ENCODE measurements at regions not wholly inside any gene's neighbourhood (a gene's known extent, or its start where the extent isn't known, plus 50 kb on each side); places are given as distances from the start of the nearest gene placed in this dataset.
"Not testable (repeated sequence)": the region's sequence is repeated elsewhere in the genome, so short reads cannot be mapped to it uniquely, and the experiment has no call there.

- H3K27me3 ChIP-seq = no peaks in the 10 kb centered on the region
- TF ChIP-seq EP300 (IDR thresholded peaks at IDR 0.05) (no peak), POLR2AphosphoS5 (IDR thresholded peaks at IDR 0.05) (no peak), POLR2A (IDR thresholded peaks at IDR 0.05) (no peak), CTCF (IDR thresholded peaks at IDR 0.05) (no peak)
- H3K9me3 ChIP-seq = no peaks in the 10 kb centered on the region
- H3K27ac ChIP-seq = no peak overlapping the region
- H3K36me3 ChIP-seq = no peaks in the 10 kb centered on the region
- H3K4me3 ChIP-seq = no peak overlapping the region
- no peak for ATAC-seq (ENCODE audit: low FRiP score in 2 of 2)
- no peaks in the 10 kb centered on the region for H3K4me1 ChIP-seq
- WGBS, 2 donors = 85 to 92% methylated on average over 2 of the region's 2 CpGs
- no peak for DNase-seq
These were observed 57.4 kb upstream of the NKD1 start for GRCh38 chr16:50490828-50491227.

GRCh38 chr16:50489182-50489581 is 59.0 kb upstream of the NKD1 start:
- DNase-seq (no peak), ATAC-seq (ENCODE audit: low FRiP score in 2 of 2) (no peak)
- TF ChIP-seq CTCF (IDR thresholded peaks at IDR 0.05) = no peak
- no peak for TF ChIP-seq POLR2A (IDR thresholded peaks at IDR 0.05)
- TF ChIP-seq POLR2AphosphoS5 (IDR thresholded peaks at IDR 0.05) = no peak
- TF ChIP-seq EP300 (IDR thresholded peaks at IDR 0.05) = no peak
- H3K9me3 ChIP-seq = peaks cover 0 to 6% (median 3%) of the 10 kb centered on the region in 4 donors
- H3K36me3 ChIP-seq = no peaks in the 10 kb centered on the region
- H3K4me1 ChIP-seq = no peaks in the 10 kb centered on the region
- H3K27ac ChIP-seq = no peak overlapping the region
- H3K27me3 ChIP-seq = no peaks in the 10 kb centered on the region
- H3K4me3 ChIP-seq = no peak overlapping the region
- 77 to 94% methylated on average over 3 of the region's 3 CpGs for WGBS, 2 donors

DNA sequence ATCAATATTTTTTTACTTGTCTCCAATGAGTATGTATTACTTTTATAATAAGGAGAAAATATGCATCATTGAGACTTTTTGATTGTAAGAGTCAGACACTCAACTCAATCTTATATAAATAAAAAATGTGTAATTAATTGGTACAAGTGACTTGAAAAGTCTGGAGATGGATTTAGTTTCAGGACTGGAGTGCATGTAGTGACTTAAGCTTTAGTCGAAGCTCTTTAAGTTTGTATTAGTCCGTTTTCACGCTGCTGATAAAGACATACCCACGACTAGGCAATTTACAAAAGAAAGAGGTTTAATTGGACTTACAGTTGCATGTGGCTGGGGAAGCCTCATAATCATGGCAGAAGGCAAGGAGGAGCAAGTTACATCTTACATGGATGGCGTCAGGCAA is 60.7 kb upstream of the NKD1 start:
- ATAC-seq (ENCODE audit: low FRiP score in 2 of 2) = no peak
- no peak for TF ChIP-seq POLR2AphosphoS5 (IDR thresholded peaks at IDR 0.05)
- TF ChIP-seq EP300 (IDR thresholded peaks at IDR 0.05) = no peak
- TF ChIP-seq POLR2A (IDR thresholded peaks at IDR 0.05) = no peak
- no peak for TF ChIP-seq CTCF (IDR thresholded peaks at IDR 0.05)
- no peak overlapping the region for H3K4me3 ChIP-seq
- 70 to 78% methylated on average over 5 of the region's 5 CpGs for WGBS, 2 donors
- peaks cover 0 to 6% (median 3%) of the 10 kb centered on the region in 4 donors for H3K9me3 ChIP-seq
- no peaks in the 10 kb centered on the region for H3K27me3 ChIP-seq
- no peaks in the 10 kb centered on the region for H3K4me1 ChIP-seq
- no peaks in the 10 kb centered on the region for H3K36me3 ChIP-seq
- H3K27ac ChIP-seq = no peak overlapping the region
- DNase-seq = no peak

DNA sequence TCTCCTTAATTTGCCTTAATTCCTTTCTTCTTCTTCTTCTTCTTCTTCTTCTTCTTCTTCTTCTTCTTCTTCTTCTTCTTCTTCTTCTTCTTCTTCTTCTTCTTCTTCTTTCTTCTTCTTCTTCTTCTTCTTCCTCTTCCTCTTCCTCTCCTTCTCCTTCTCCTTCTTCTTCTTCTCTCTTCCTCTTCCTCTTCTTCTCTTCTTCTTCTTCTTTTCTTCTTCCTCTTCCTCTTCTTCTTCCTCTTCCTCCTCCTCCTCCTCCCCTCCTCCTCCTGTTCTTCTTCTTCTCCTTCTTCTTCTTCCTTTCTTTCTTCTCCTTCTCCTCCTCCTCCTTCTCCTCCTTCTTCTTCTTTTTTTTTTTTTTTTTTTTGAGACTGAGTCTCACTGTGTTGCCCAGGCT is 62.0 kb upstream of the NKD1 start:
- not testable (repeated sequence) for ATAC-seq (ENCODE audit: low FRiP score in 2 of 2); DNase-seq; H3K36me3 ChIP-seq; H3K27me3 ChIP-seq; H3K4me1 ChIP-seq; H3K27ac ChIP-seq; H3K9me3 ChIP-seq; H3K4me3 ChIP-seq

DNA sequence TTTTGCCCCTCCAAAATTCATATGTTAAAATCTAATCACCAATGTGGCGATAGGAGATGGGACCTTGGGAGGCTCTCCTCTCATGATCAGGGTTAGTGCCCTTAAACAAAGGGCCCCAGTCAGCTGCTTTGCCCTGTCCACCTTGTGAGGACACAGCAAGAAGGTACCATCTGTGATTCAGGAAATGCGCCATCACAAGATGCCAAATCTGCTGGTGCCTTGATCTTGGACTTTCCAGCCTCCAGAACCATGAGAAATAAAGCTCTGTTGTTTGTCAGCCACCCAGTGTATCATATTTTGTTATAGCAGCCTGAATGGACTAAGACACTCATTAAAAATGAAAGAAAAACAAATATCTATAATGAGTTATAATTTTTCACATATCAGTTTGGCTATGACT is 63.0 kb upstream of the NKD1 start:
- TF ChIP-seq POLR2A (IDR thresholded peaks at IDR 0.05) (no peak), POLR2AphosphoS5 (IDR thresholded peaks at IDR 0.05) (no peak), EP300 (IDR thresholded peaks at IDR 0.05) (no peak), CTCF (IDR thresholded peaks at IDR 0.05) (no peak)
- Histone ChIP-seq H3K9me3 (peaks cover 0 to 6% (median 3%) of the 10 kb centered on the region in 4 donors), H3K27ac (no peak overlapping the region)

More for the DNA sequence above, 63.0 kb upstream of the NKD1 start:
- DNase-seq (no peak), ATAC-seq (ENCODE audit: low FRiP score in 2 of 2) (no peak)
- WGBS, 2 donors = 97% methylated on average over 2 of the region's 2 CpGs
- Histone ChIP-seq H3K27me3 (no peaks in the 10 kb centered on the region), H3K4me1 (no peaks in the 10 kb centered on the region), H3K4me3 (no peak overlapping the region), H3K36me3 (no peaks in the 10 kb centered on the region)

Data from upper lobe of left lung (tissue), 6 donors.